ENCODE measurements at regions not wholly inside any gene's neighbourhood (a gene's known extent, or its start where the extent isn't known, plus 50 kb on each side); places are given as distances from the start of the nearest gene placed in this dataset.
"Not testable (repeated sequence)": the region's sequence is repeated elsewhere in the genome, so short reads cannot be mapped to it uniquely, and the experiment has no call there.

DNA sequence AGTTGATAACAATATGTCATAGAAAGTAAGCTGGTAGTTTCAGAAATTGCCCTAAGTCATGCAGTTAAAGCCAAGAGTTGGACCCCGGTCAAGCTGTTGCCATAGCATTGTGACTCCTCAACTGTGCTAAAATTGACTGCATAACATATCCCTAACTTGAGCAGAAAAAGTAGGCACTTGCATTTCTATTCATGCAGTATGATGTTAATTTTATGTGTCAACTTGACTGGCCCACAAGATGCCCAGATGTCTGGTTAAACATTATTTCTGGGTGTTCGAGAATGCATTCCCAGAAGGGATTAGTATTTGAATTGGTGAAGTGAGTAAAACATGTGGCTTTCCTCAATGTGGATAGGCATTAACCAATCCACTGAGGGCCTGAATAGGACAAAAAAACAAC lies 136.4 kb downstream of the GPR63 start:
- H3K4me3 Mint-ChIP-seq: no peak overlapping the region
- H3K27ac Mint-ChIP-seq: no peak overlapping the region
- no peaks in the 10 kb centered on the region for H3K27me3 Mint-ChIP-seq (ENCODE audit: low read depth)
- CTCF ChIA-PET: no interaction called here
- H3K9me3 Mint-ChIP-seq: peaks cover 8% of the 10 kb centered on the region
- TF ChIP-seq, protein P1, sequence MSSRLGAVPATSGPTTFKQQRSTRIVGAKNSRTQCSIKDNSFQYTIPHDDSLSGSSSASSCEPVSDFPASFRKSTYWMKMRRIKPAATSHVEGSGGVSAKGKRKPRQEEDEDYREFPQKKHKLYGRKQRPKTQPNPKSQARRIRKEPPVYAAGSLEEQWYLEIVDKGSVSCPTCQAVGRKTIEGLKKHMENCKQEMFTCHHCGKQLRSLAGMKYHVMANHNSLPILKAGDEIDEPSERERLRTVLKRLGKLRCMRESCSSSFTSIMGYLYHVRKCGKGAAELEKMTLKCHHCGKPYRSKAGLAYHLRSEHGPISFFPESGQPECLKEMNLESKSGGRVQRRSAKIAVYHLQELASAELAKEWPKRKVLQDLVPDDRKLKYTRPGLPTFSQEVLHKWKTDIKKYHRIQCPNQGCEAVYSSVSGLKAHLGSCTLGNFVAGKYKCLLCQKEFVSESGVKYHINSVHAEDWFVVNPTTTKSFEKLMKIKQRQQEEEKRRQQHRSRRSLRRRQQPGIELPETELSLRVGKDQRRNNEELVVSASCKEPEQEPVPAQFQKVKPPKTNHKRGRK (CRISPR knock-in tag; IDR thresholded peaks at IDR 0.05; ENCODE audit: borderline replicate concordance): no peak
- no peak for TF ChIP-seq EMX1 (CRISPR knock-in tag; IDR thresholded peaks at IDR 0.05)
- TF ChIP-seq SP1 (CRISPR knock-in tag; conservative IDR thresholded peaks at IDR 0.05): no peak
- TF ChIP-seq, protein P2, sequence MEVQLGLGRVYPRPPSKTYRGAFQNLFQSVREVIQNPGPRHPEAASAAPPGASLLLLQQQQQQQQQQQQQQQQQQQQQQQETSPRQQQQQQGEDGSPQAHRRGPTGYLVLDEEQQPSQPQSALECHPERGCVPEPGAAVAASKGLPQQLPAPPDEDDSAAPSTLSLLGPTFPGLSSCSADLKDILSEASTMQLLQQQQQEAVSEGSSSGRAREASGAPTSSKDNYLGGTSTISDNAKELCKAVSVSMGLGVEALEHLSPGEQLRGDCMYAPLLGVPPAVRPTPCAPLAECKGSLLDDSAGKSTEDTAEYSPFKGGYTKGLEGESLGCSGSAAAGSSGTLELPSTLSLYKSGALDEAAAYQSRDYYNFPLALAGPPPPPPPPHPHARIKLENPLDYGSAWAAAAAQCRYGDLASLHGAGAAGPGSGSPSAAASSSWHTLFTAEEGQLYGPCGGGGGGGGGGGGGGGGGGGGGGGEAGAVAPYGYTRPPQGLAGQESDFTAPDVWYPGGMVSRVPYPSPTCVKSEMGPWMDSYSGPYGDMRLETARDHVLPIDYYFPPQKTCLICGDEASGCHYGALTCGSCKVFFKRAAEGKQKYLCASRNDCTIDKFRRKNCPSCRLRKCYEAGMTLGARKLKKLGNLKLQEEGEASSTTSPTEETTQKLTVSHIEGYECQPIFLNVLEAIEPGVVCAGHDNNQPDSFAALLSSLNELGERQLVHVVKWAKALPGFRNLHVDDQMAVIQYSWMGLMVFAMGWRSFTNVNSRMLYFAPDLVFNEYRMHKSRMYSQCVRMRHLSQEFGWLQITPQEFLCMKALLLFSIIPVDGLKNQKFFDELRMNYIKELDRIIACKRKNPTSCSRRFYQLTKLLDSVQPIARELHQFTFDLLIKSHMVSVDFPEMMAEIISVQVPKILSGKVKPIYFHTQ (CRISPR knock-in tag; IDR thresholded peaks at IDR 0.05): no peak
- TF ChIP-seq, protein P3, sequence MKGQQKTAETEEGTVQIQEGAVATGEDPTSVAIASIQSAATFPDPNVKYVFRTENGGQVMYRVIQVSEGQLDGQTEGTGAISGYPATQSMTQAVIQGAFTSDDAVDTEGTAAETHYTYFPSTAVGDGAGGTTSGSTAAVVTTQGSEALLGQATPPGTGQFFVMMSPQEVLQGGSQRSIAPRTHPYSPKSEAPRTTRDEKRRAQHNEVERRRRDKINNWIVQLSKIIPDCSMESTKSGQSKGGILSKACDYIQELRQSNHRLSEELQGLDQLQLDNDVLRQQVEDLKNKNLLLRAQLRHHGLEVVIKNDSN (CRISPR knock-in tag; IDR thresholded peaks at IDR 0.05): no peak
- no peak for TF ChIP-seq MXD4 (CRISPR knock-in tag; IDR thresholded peaks at IDR 0.05; ENCODE audit: borderline replicate concordance)
- TF ChIP-seq SMAD3 (CRISPR knock-in tag; IDR thresholded peaks at IDR 0.05; ENCODE audit: borderline replicate concordance): no peak
- TF ChIP-seq, protein P4, sequence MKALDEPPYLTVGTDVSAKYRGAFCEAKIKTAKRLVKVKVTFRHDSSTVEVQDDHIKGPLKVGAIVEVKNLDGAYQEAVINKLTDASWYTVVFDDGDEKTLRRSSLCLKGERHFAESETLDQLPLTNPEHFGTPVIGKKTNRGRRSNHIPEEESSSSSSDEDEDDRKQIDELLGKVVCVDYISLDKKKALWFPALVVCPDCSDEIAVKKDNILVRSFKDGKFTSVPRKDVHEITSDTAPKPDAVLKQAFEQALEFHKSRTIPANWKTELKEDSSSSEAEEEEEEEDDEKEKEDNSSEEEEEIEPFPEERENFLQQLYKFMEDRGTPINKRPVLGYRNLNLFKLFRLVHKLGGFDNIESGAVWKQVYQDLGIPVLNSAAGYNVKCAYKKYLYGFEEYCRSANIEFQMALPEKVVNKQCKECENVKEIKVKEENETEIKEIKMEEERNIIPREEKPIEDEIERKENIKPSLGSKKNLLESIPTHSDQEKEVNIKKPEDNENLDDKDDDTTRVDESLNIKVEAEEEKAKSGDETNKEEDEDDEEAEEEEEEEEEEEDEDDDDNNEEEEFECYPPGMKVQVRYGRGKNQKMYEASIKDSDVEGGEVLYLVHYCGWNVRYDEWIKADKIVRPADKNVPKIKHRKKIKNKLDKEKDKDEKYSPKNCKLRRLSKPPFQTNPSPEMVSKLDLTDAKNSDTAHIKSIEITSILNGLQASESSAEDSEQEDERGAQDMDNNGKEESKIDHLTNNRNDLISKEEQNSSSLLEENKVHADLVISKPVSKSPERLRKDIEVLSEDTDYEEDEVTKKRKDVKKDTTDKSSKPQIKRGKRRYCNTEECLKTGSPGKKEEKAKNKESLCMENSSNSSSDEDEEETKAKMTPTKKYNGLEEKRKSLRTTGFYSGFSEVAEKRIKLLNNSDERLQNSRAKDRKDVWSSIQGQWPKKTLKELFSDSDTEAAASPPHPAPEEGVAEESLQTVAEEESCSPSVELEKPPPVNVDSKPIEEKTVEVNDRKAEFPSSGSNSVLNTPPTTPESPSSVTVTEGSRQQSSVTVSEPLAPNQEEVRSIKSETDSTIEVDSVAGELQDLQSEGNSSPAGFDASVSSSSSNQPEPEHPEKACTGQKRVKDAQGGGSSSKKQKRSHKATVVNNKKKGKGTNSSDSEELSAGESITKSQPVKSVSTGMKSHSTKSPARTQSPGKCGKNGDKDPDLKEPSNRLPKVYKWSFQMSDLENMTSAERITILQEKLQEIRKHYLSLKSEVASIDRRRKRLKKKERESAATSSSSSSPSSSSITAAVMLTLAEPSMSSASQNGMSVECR (CRISPR knock-in tag; IDR thresholded peaks at IDR 0.05; ENCODE audit: borderline replicate concordance): no peak
- no peak for TF ChIP-seq IRF2 (CRISPR knock-in tag; IDR thresholded peaks at IDR 0.05; ENCODE audit: borderline replicate concordance, low read depth)
- TF ChIP-seq ATF1 (CRISPR knock-in tag; IDR thresholded peaks at IDR 0.05): no peak
- no peak for TF ChIP-seq TEAD1 (CRISPR knock-in tag; IDR thresholded peaks at IDR 0.05)
- no peaks in the 10 kb centered on the region for H3K4me1 Mint-ChIP-seq
- no peaks in the 10 kb centered on the region for H3K36me3 Mint-ChIP-seq
- DNase-seq (ENCODE audit: low spot score): no peak
- ATAC-seq: no peak
- POLR2A ChIA-PET: no interaction called here

DNA sequence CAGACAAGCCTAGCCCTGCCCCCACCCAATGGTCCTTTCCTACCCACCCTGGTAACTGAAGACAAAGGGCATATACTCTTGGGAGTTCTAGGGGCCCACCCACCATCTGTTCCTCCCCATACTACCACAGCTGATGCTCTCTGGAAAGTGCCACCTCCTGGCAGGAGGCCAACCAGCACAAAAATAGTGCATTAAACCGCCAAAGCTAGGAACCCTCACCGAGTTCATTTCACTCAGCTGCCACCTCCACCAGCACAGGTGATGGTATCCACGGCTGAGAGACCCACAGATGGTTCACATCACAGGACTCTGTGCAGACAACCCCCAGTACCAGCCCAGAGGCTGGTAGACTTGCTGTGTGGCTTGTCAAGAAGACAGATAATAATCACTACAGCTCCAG lies 131.5 kb downstream of the FHL5 start:
- ATAC-seq; POLR2A ChIA-PET; H3K27me3 Mint-ChIP-seq (ENCODE audit: low read depth); H3K36me3 Mint-ChIP-seq; H3K27ac Mint-ChIP-seq; H3K4me3 Mint-ChIP-seq; DNase-seq (ENCODE audit: low spot score); H3K4me1 Mint-ChIP-seq; H3K9me3 Mint-ChIP-seq: not testable (repeated sequence)
- CTCF ChIA-PET: interaction anchor here (1.6 kb wide), 1 partner anchor 67 kb away, joined by 5 read pairs; no protein-coding TSS in a partner anchor

DNA sequence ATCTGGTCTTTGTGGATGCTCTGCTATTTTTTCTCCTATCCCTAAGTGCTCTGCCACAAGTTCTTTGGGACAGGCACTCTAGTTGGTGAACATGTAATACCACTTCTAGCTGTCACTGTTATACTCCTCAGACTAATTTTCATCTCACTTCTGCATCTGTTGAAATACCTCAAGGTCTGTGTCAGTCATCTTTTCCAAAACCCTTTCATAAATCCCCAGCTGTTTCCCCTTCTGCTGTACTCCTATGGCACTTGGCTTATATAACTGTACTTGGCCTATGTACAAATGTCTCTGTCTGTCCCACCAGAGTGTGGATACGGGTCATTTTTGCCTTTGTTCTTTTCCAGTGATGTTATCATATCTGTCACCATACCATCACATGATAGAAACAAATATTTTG lies 124.2 kb downstream of the FHL5 start:
- no peak overlapping the region for H3K4me3 Mint-ChIP-seq
- DNase-seq (ENCODE audit: low spot score) (no peak), ATAC-seq (no peak)
- H3K4me1 Mint-ChIP-seq: no peaks in the 10 kb centered on the region
- H3K27me3 Mint-ChIP-seq (ENCODE audit: low read depth): no peaks in the 10 kb centered on the region
- no peak overlapping the region for H3K27ac Mint-ChIP-seq
- H3K9me3 Mint-ChIP-seq: peaks cover 21% of the 10 kb centered on the region
- no peaks in the 10 kb centered on the region for H3K36me3 Mint-ChIP-seq
- CTCF ChIA-PET: no interaction called here
- POLR2A ChIA-PET: no interaction called here
- TF ChIP-seq ATF1 (CRISPR knock-in tag; IDR thresholded peaks at IDR 0.05) (no peak), GABPB1 (CRISPR knock-in tag; IDR thresholded peaks at IDR 0.05) (no peak), CBFB (CRISPR knock-in tag; IDR thresholded peaks at IDR 0.05; ENCODE audit: low read depth) (no peak), ZNF423 (CRISPR knock-in tag; IDR thresholded peaks at IDR 0.05) (no peak), TP53 (CRISPR knock-in tag; IDR thresholded peaks at IDR 0.05) (no peak)
- TF ChIP-seq, protein P4 (CRISPR knock-in tag; IDR thresholded peaks at IDR 0.05; ENCODE audit: borderline replicate concordance): no peak

Data from WTC11 (cell line).